Ascending aorta (tissue), 2 donors: ENCODE measurements at regions not wholly inside any gene's neighbourhood (a gene's known extent, or its start where the extent isn't known, plus 50 kb on each side); places are given as distances from the start of the nearest gene placed in this dataset.

Experiments used
- DNase-seq, 2 donors: peaks; one replicate each; pipeline ENCODE4 v3.0.0-alpha.2; 2019; ENCODE audit warnings: low spot score in 2 of 2
- H3K27ac ChIP-seq, 2 donors: fragments of 200-600 bp; sonication (generic); one replicate each; pipeline ENCODE4 v1.5.1; 2016 to 2017; ENCODE audit warnings: mild to moderate bottlenecking in 1 of 2
- H3K27me3 ChIP-seq: fragments of 200-600 bp; sonication (generic); one replicate; pipeline ENCODE4 v1.5.1; 2017
- H3K36me3 ChIP-seq, 2 donors: fragments of 200-600 bp; sonication (generic); one replicate each; pipeline ENCODE4 v1.5.1; 2016
- H3K4me1 ChIP-seq, 2 donors: fragments of 200-600 bp; sonication (generic); one replicate each; pipeline ENCODE4 v1.5.1; 2016 to 2017; ENCODE audit warnings: mild to moderate bottlenecking in 1 of 2
- H3K4me3 ChIP-seq, 2 donors: fragments of 200-600 bp; sonication (generic); one replicate each; pipeline ENCODE4 v1.5.1; 2016 to 2017; ENCODE audit warnings: mild to moderate bottlenecking in 1 of 2
- H3K9me3 ChIP-seq, 2 donors: fragments of 200-600 bp; sonication (generic); one replicate each; pipeline ENCODE4 v1.5.1; 2016
- CTCF ChIP-seq, 3 experiments: fragments of 200-600 bp in 2 of 3; fragments of 450-650 bp in 1 of 3; sonication (generic) in 2 of 3; IDR thresholded peaks; one replicate each; pipeline ENCODE4 v1.5.1; 2016 to 2019; ENCODE audit warnings: antibody characterized with exemption in 3 of 3, mild to moderate bottlenecking in 1 of 3, moderate library complexity in 1 of 3
- intact Hi-C: fragments of 100-400 bp; cut with DNase I; formaldehyde crosslinking; loops from one replicate; pipeline ENCODE4 v1.15.1; 2023

GRCh38 chr13:111612886-111613285 lies 292.4 kb downstream of the TEX29 start:
- Histone ChIP-seq H3K27ac (no peak overlapping the region), H3K36me3 (no peaks in the 10 kb centered on the region), H3K9me3 (no peaks in the 10 kb centered on the region), H3K4me1 (no peaks in the 10 kb centered on the region), H3K4me3 (no peak overlapping the region), H3K27me3 (no peaks in the 10 kb centered on the region)
- intact Hi-C loops: no loop called here
- no peak for DNase-seq
- no peak for TF ChIP-seq CTCF (IDR thresholded peaks at IDR 0.05)

GRCh38 chr13:111614009-111614408 lies 293.6 kb downstream of the TEX29 start:
- Histone ChIP-seq H3K4me1 (no peaks in the 10 kb centered on the region), H3K27me3 (no peaks in the 10 kb centered on the region), H3K36me3 (no peaks in the 10 kb centered on the region), H3K27ac (no peak overlapping the region), H3K9me3 (no peaks in the 10 kb centered on the region), H3K4me3 (no peak overlapping the region)
- intact Hi-C loops: no loop called here
- no peak for TF ChIP-seq CTCF (IDR thresholded peaks at IDR 0.05)
- no peak for DNase-seq

- Histone ChIP-seq H3K9me3 (no peaks in the 10 kb centered on the region), H3K4me3 (no peak overlapping the region), H3K27ac (no peak overlapping the region), H3K4me1 (no peaks in the 10 kb centered on the region), H3K27me3 (no peaks in the 10 kb centered on the region), H3K36me3 (no peaks in the 10 kb centered on the region)
- DNase-seq: no peak
- TF ChIP-seq CTCF (IDR thresholded peaks at IDR 0.05): no peak
- intact Hi-C loops: no loop called here
These were observed 294.2 kb downstream of the TEX29 start for GRCh38 chr13:111614613-111615012.

GRCh38 chr13:111616203-111616602 lies 295.8 kb downstream of the TEX29 start:
- no peaks in the 10 kb centered on the region for H3K4me1 ChIP-seq
- no peaks in the 10 kb centered on the region for H3K9me3 ChIP-seq
- no peak overlapping the region for H3K4me3 ChIP-seq
- H3K36me3 ChIP-seq: no peaks in the 10 kb centered on the region
- TF ChIP-seq CTCF (IDR thresholded peaks at IDR 0.05): no peak
- H3K27ac ChIP-seq: no peak overlapping the region
- intact Hi-C loops: no loop called here
- no peaks in the 10 kb centered on the region for H3K27me3 ChIP-seq
- no peak for DNase-seq

GRCh38 chr13:111620166-111620565 lies 299.7 kb downstream of the TEX29 start:
- no peaks in the 10 kb centered on the region for H3K9me3 ChIP-seq
- H3K4me1 ChIP-seq: no peaks in the 10 kb centered on the region
- no peaks in the 10 kb centered on the region for H3K27me3 ChIP-seq
- no peak overlapping the region for H3K27ac ChIP-seq
- peak in 1 of 2 donors; percentile 9 for DNase-seq
- intact Hi-C loops: no loop called here
- TF ChIP-seq CTCF (IDR thresholded peaks at IDR 0.05): no peak
- no peaks in the 10 kb centered on the region for H3K36me3 ChIP-seq
- no peak overlapping the region for H3K4me3 ChIP-seq

GRCh38 chr13:111620586-111620985 lies 300.1 kb downstream of the TEX29 start:
- H3K27me3 ChIP-seq: no peaks in the 10 kb centered on the region
- H3K36me3 ChIP-seq: no peaks in the 10 kb centered on the region
- H3K4me1 ChIP-seq: no peaks in the 10 kb centered on the region
- H3K4me3 ChIP-seq: no peak overlapping the region
- peak in 1 of 2 donors; percentile 18 for DNase-seq
- TF ChIP-seq CTCF (IDR thresholded peaks at IDR 0.05): no peak
- H3K27ac ChIP-seq: no peak overlapping the region
- H3K9me3 ChIP-seq: no peaks in the 10 kb centered on the region
- intact Hi-C loops: no loop called here
